ENCODE measurements at regions not wholly inside any gene's neighbourhood (a gene's known extent, or its start where the extent isn't known, plus 50 kb on each side); places are given as distances from the start of the nearest gene placed in this dataset.

GRCh38 chr2:126299469-126299976 lies 356.4 kb upstream of the GYPC start:
- H3K27ac Mint-ChIP-seq = no peak overlapping the region
- no peaks in the 10 kb centered on the region for H3K4me1 ChIP-seq (ENCODE audit: control insufficient read depth in 2 of 2, insufficient read depth in 2 of 2, low read length in 2 of 2)
- CTCF ChIA-PET = no interaction called here
- H3K36me3 ChIP-seq (replicated peaks in 1 of 2; ENCODE audit: control extremely low read depth in 1 of 2, control insufficient read depth in 1 of 2, extremely low read depth in 1 of 2, insufficient read depth in 2 of 2, low read length in 1 of 2) = no peaks in the 10 kb centered on the region
- DNase-seq = no peak
- H3K9me3 Mint-ChIP-seq (ENCODE audit: insufficient read depth) = no peaks in the 10 kb centered on the region
- H3K4me1 Mint-ChIP-seq = no peaks in the 10 kb centered on the region
- no CpG with 5 or more reads among the region's 2 CpGs for WGBS (ENCODE audit: insufficient coverage)
- no peak overlapping the region for H3K9ac ChIP-seq (ENCODE audit: low read length)
- no peak overlapping the region for H3K4me3 ChIP-seq (ENCODE audit: control extremely low read depth in 1 of 5, extremely low read depth in 1 of 5, insufficient read depth in 1 of 5, low read depth in 2 of 5, low read length in 4 of 5)
- no peak overlapping the region for H3K4me2 ChIP-seq (replicated peaks; ENCODE audit: low read depth, low read length, poor library complexity, severe bottlenecking)
- H3K27me3 ChIP-seq (replicated peaks in 1 of 4; ENCODE audit: control extremely low read depth in 1 of 4, control insufficient read depth in 3 of 4, insufficient read depth in 4 of 4, low read length in 3 of 4) = no peaks in the 10 kb centered on the region
- POLR2A ChIA-PET = no interaction called here
- H3K27me3 Mint-ChIP-seq = no peaks in the 10 kb centered on the region
- TF ChIP-seq EZH2 (IDR thresholded peaks at IDR 0.05; ENCODE audit: borderline replicate concordance, insufficient read depth, low read depth, low read length, poor library complexity, severe bottlenecking) (no peak), CTCF (IDR thresholded peaks at IDR 0.05) (no peak)
- H2AFZ ChIP-seq (ENCODE audit: insufficient read depth, low read depth, low read length, poor library complexity, severe bottlenecking) = no peak overlapping the region
- H4K20me1 ChIP-seq (ENCODE audit: control insufficient read depth, insufficient read depth, low read length, poor library complexity, severe bottlenecking) = no peaks in the 10 kb centered on the region
- H3K4me3 Mint-ChIP-seq = no peak overlapping the region
- no peaks in the 10 kb centered on the region for H3K79me2 ChIP-seq (ENCODE audit: control insufficient read depth, insufficient read depth, low read length)
- no peak for ATAC-seq (ENCODE audit: low read depth)
- intact Hi-C loops (cut with micrococcal nuclease) = no loop called here
- no peak overlapping the region for H3K27ac ChIP-seq (ENCODE audit: low read length in 2 of 2)
- H3K9me3 ChIP-seq (ENCODE audit: control extremely low read depth in 1 of 3, control insufficient read depth in 2 of 3, insufficient read depth in 1 of 3, low read length in 2 of 3) = no peaks in the 10 kb centered on the region

DNA sequence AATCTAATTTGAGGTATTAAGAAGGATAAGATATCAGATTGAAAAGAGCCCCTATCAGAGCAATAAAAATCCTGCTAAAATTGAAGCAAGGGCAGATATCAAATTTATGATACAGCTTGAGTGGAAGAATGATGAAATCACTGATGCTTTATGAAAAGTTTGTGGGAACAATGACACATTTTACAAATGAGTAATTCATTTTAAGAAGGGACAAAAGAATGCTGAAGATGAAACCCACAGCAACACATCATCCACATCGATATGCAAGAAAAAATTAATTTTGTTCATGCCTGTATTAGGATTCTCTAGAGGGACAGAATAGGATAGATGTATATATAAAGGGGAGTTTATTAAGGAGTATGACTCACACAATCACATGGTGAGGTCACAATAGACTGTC lies 355.6 kb upstream of the GYPC start:
- intact Hi-C loops (cut with micrococcal nuclease) = no loop called here

More for the DNA sequence above, 355.6 kb upstream of the GYPC start:
- no peak for ATAC-seq (ENCODE audit: low read depth)
- TF ChIP-seq EZH2 (IDR thresholded peaks at IDR 0.05; ENCODE audit: borderline replicate concordance, insufficient read depth, low read depth, low read length, poor library complexity, severe bottlenecking) (no peak), CTCF (IDR thresholded peaks at IDR 0.05) (no peak)
- DNase-seq = no peak
- Mint-ChIP-seq H3K27me3 (no peaks in the 10 kb centered on the region), H3K9me3 (ENCODE audit: insufficient read depth) (no peaks in the 10 kb centered on the region), H3K4me3 (no peak overlapping the region), H3K27ac (no peak overlapping the region), H3K4me1 (no peaks in the 10 kb centered on the region)
- Histone ChIP-seq H3K4me2 (replicated peaks; ENCODE audit: low read depth, low read length, poor library complexity, severe bottlenecking) (no peak overlapping the region), H3K27me3 (replicated peaks in 1 of 4; ENCODE audit: control extremely low read depth in 1 of 4, control insufficient read depth in 3 of 4, insufficient read depth in 4 of 4, low read length in 3 of 4) (no peaks in the 10 kb centered on the region), H4K20me1 (ENCODE audit: control insufficient read depth, insufficient read depth, low read length, poor library complexity, severe bottlenecking) (no peaks in the 10 kb centered on the region), H3K9me3 (ENCODE audit: control extremely low read depth in 1 of 3, control insufficient read depth in 2 of 3, insufficient read depth in 1 of 3, low read length in 2 of 3) (no peaks in the 10 kb centered on the region), H2AFZ (ENCODE audit: insufficient read depth, low read depth, low read length, poor library complexity, severe bottlenecking) (no peak overlapping the region), H3K79me2 (ENCODE audit: control insufficient read depth, insufficient read depth, low read length) (no peaks in the 10 kb centered on the region), H3K27ac (ENCODE audit: low read length in 2 of 2) (no peak overlapping the region), H3K36me3 (replicated peaks in 1 of 2; ENCODE audit: control extremely low read depth in 1 of 2, control insufficient read depth in 1 of 2, extremely low read depth in 1 of 2, insufficient read depth in 2 of 2, low read length in 1 of 2) (no peaks in the 10 kb centered on the region), H3K4me3 (ENCODE audit: control extremely low read depth in 1 of 5, extremely low read depth in 1 of 5, insufficient read depth in 1 of 5, low read depth in 2 of 5, low read length in 4 of 5) (no peak overlapping the region), H3K4me1 (ENCODE audit: control insufficient read depth in 2 of 2, insufficient read depth in 2 of 2, low read length in 2 of 2) (no peaks in the 10 kb centered on the region), H3K9ac (ENCODE audit: low read length) (no peak overlapping the region)
- no CpG with 5 or more reads among the region's 1 CpG for WGBS (ENCODE audit: insufficient coverage)
- ChIA-PET CTCF (no interaction called here), POLR2A (no interaction called here)
